Caco-2 (cell line): ENCODE measurements at regions not wholly inside any gene's neighbourhood (a gene's known extent, or its start where the extent isn't known, plus 50 kb on each side); places are given as distances from the start of the nearest gene placed in this dataset.

Experiments used
- BruUV-seq: library from RNA; stranded (reverse); fragments of 400-500 nt; replicated peaks from 2 replicates; lab custom pipeline; 2021; lab: Mats Ljungman, UMichigan
- CTCF ChIA-PET: fragments of 300-600 bp; sonication (Branson Sonifier 250); formaldehyde crosslinking; loops from one replicate; lab custom pipeline; 2022; ENCODE audit warnings: antibody characterized with exemption; lab: Charles Lee
- POLR2A ChIA-PET: fragments of 300-600 bp; sonication (Branson Sonifier 250); formaldehyde crosslinking; loops from one replicate; lab custom pipeline; 2022; ENCODE audit warnings: antibody characterized with exemption; lab: Charles Lee
- DNase-seq, 2 experiments: peaks; one replicate each; pipeline versions ENCODE4 v3.0.0 to v3.0.0-alpha.2; 2020 to 2022
- H3K27me3 ChIP-seq: replicated peaks from 2 replicates; pipeline ENCODE4 v1.6.0; 2011; ENCODE audit warnings: low read length; ENCODE audit not compliant: control insufficient read depth, insufficient read depth
- H3K36me3 ChIP-seq: 2 replicates; pipeline ENCODE4 v1.5.1; 2011; ENCODE audit warnings: low read length; ENCODE audit not compliant: control insufficient read depth, insufficient read depth
- H3K4me1 ChIP-seq: fragments of 250-450 bp; sonication (Bioruptor Pico); 2 replicates; pipeline ENCODE4 v1.5.1; 2020; ENCODE audit warnings: mild to moderate bottlenecking
- H3K4me3 ChIP-seq: 2 replicates; pipeline ENCODE4 v1.5.1; 2011; ENCODE audit warnings: low read depth, mild to moderate bottlenecking, control low read depth, low read length
- H3K9me3 ChIP-seq: fragments of 250-450 bp; sonication (Bioruptor Pico); 2 replicates; pipeline ENCODE4 v1.5.1; 2020; ENCODE audit warnings: mild to moderate bottlenecking, moderate library complexity
- H3K27ac Mint-ChIP-seq: one replicate; pipeline ENCODE4 v1.8.0; 2022; ENCODE audit warnings: mixed read lengths; ENCODE audit not compliant: unreplicated experiment
- H3K27me3 Mint-ChIP-seq: one replicate; pipeline ENCODE4 v1.8.0; 2022; ENCODE audit warnings: mixed read lengths; ENCODE audit not compliant: insufficient read depth, unreplicated experiment
- H3K36me3 Mint-ChIP-seq: one replicate; pipeline ENCODE4 v1.8.0; 2022; ENCODE audit warnings: mild to moderate bottlenecking, mixed read lengths; ENCODE audit not compliant: insufficient read depth, unreplicated experiment
- H3K4me1 Mint-ChIP-seq: one replicate; pipeline ENCODE4 v1.8.0; 2022; ENCODE audit warnings: low read depth, mixed read lengths; ENCODE audit not compliant: unreplicated experiment
- H3K4me3 Mint-ChIP-seq: one replicate; pipeline ENCODE4 v1.8.0; 2022; ENCODE audit warnings: mild to moderate bottlenecking, moderate library complexity, mixed read lengths; ENCODE audit not compliant: unreplicated experiment
- H3K9me3 Mint-ChIP-seq: one replicate; pipeline ENCODE4 v1.8.0; 2022; ENCODE audit warnings: mixed read lengths; ENCODE audit not compliant: unreplicated experiment
- CTCF ChIP-seq, 2 experiments: fragments of 200-600 bp in 1 of 2; IDR thresholded peaks; 1 replicate in 1 of 2; 2 replicates in 1 of 2; pipeline versions ENCODE4 v1.5.1 to v1.8.0; 2011 to 2022; ENCODE audit warnings: antibody characterized with exemption in 1 of 2, control low read depth in 1 of 2, inconsistent platforms in 1 of 2, low read depth in 1 of 2, low read length in 1 of 2, mild to moderate bottlenecking in 1 of 2, moderate library complexity in 1 of 2; ENCODE audit not compliant: insufficient read depth in 1 of 2, severe bottlenecking in 1 of 2, unreplicated experiment in 1 of 2
- intact Hi-C: fragments of 100-400 bp; cut with micrococcal nuclease; formaldehyde crosslinking; loops from one replicate; pipeline ENCODE4 v1.10.0; 2022; ENCODE audit not compliant: unreplicated experiment

GRCh38 chr2:150023044-150023443 lies 435.5 kb upstream of the MMADHC start:
- H3K27me3 Mint-ChIP-seq: no peaks in the 10 kb centered on the region
- H3K4me1 Mint-ChIP-seq: peaks cover 13% of the 10 kb centered on the region
- no peaks in the 10 kb centered on the region for H3K27me3 ChIP-seq
- ChIA-PET CTCF (no interaction called here), POLR2A (no interaction called here)
- no peaks in the 10 kb centered on the region for H3K9me3 ChIP-seq
- H3K4me3 ChIP-seq: no peak overlapping the region
- H3K36me3 Mint-ChIP-seq: no peaks in the 10 kb centered on the region
- no peak for DNase-seq
- no TSS peak for BruUV-seq
- H3K4me1 ChIP-seq: no peaks in the 10 kb centered on the region
- intact Hi-C loops: no loop called here
- H3K27ac Mint-ChIP-seq: no peak overlapping the region
- no peak for TF ChIP-seq CTCF (IDR thresholded peaks at IDR 0.05; ENCODE audit: insufficient read depth in 1 of 2, low read depth in 1 of 2, low read length in 1 of 2, severe bottlenecking in 1 of 2, unreplicated experiment in 1 of 2)
- H3K9me3 Mint-ChIP-seq: no peaks in the 10 kb centered on the region
- no peak overlapping the region for H3K4me3 Mint-ChIP-seq
- no peaks in the 10 kb centered on the region for H3K36me3 ChIP-seq

- Mint-ChIP-seq H3K4me3 (no peak overlapping the region), H3K9me3 (no peaks in the 10 kb centered on the region), H3K4me1 (peaks cover 7% of the 10 kb centered on the region), H3K27me3 (no peaks in the 10 kb centered on the region), H3K27ac (no peak overlapping the region), H3K36me3 (no peaks in the 10 kb centered on the region)
- intact Hi-C loops: no loop called here
- no peaks in the 10 kb centered on the region for H3K36me3 ChIP-seq
- CTCF ChIA-PET: no interaction called here
- no TSS peak for BruUV-seq
- DNase-seq: no peak
- H3K9me3 ChIP-seq: no peaks in the 10 kb centered on the region
- H3K27me3 ChIP-seq: no peaks in the 10 kb centered on the region
- POLR2A ChIA-PET: no interaction called here
- TF ChIP-seq CTCF (IDR thresholded peaks at IDR 0.05; ENCODE audit: insufficient read depth in 1 of 2, low read depth in 1 of 2, low read length in 1 of 2, severe bottlenecking in 1 of 2, unreplicated experiment in 1 of 2): no peak
- no peaks in the 10 kb centered on the region for H3K4me1 ChIP-seq
- H3K4me3 ChIP-seq: no peak overlapping the region
Measured at GRCh38 chr2:150020937-150021673, 433.5 kb upstream of the MMADHC start.

GRCh38 chr2:150020221-150020620 lies 432.6 kb upstream of the MMADHC start:
- H3K27ac Mint-ChIP-seq: no peak overlapping the region
- H3K4me1 ChIP-seq: no peaks in the 10 kb centered on the region
- intact Hi-C loops: no loop called here
- H3K27me3 Mint-ChIP-seq: no peaks in the 10 kb centered on the region
- H3K27me3 ChIP-seq: no peaks in the 10 kb centered on the region
- no peak overlapping the region for H3K4me3 Mint-ChIP-seq
- ChIA-PET CTCF (no interaction called here), POLR2A (no interaction called here)
- BruUV-seq: no TSS peak
- no peaks in the 10 kb centered on the region for H3K36me3 ChIP-seq
- H3K4me1 Mint-ChIP-seq: peaks cover 7% of the 10 kb centered on the region
- no peak for DNase-seq
- no peaks in the 10 kb centered on the region for H3K36me3 Mint-ChIP-seq
- no peak overlapping the region for H3K4me3 ChIP-seq
- no peak for TF ChIP-seq CTCF (IDR thresholded peaks at IDR 0.05; ENCODE audit: insufficient read depth in 1 of 2, low read depth in 1 of 2, low read length in 1 of 2, severe bottlenecking in 1 of 2, unreplicated experiment in 1 of 2)
- no peaks in the 10 kb centered on the region for H3K9me3 Mint-ChIP-seq
- no peaks in the 10 kb centered on the region for H3K9me3 ChIP-seq
